Fibroblast of lung (primary cell): ENCODE measurements at regions not wholly inside any gene's neighbourhood (a gene's known extent, or its start where the extent isn't known, plus 50 kb on each side); places are given as distances from the start of the nearest gene placed in this dataset.

Experiments used
- DNase-seq, 2 donors: peaks; one replicate each; pipeline versions ENCODE4 v3.0.0 to v3.0.0-alpha.2; 2010; ENCODE audit warnings: low read depth in 2 of 2
- H2AFZ ChIP-seq: 2 replicates; pipeline ENCODE4 v1.5.1; 2012; ENCODE audit warnings: low read length, control low read depth, inconsistent platforms
- H3K27ac ChIP-seq: 2 replicates; pipeline ENCODE4 v1.5.1; 2011; ENCODE audit warnings: low read length, control low read depth; ENCODE audit not compliant: insufficient read depth
- H3K27me3 ChIP-seq: 2 replicates; pipeline ENCODE4 v1.5.1; 2011; ENCODE audit warnings: mild to moderate bottlenecking, low read length; ENCODE audit not compliant: control insufficient read depth, insufficient read depth
- H3K36me3 ChIP-seq: 2 replicates; pipeline ENCODE4 v1.5.1; 2011; ENCODE audit warnings: low read length; ENCODE audit not compliant: control insufficient read depth, insufficient read depth
- H3K4me1 ChIP-seq: 2 replicates; pipeline ENCODE4 v1.5.1; 2011; ENCODE audit warnings: low read length; ENCODE audit not compliant: control insufficient read depth, insufficient read depth; ENCODE audit errors: extremely low read depth
- H3K4me2 ChIP-seq: 2 replicates; pipeline ENCODE4 v1.5.1; 2011; ENCODE audit warnings: low read length, control low read depth; ENCODE audit not compliant: insufficient read depth; ENCODE audit errors: extremely low read depth
- H3K4me3 ChIP-seq, 4 experiments: fragments of 200-600 bp in 1 of 4; sonication (generic) in 1 of 4; replicated peaks in 1 of 4; 2 replicates each; pipeline ENCODE4 v1.5.1; 2011 to 2016; ENCODE audit warnings: low read length in 4 of 4, low read depth in 3 of 4, mild to moderate bottlenecking in 3 of 4, control low read depth in 2 of 4, inconsistent platforms in 1 of 4, mixed read lengths in 1 of 4; ENCODE audit not compliant: insufficient read depth in 1 of 4; ENCODE audit errors: control extremely low read depth in 1 of 4
- H3K79me2 ChIP-seq: 2 replicates; pipeline ENCODE4 v1.5.1; 2012; ENCODE audit warnings: mild to moderate bottlenecking, low read length, inconsistent platforms; ENCODE audit not compliant: control insufficient read depth, insufficient read depth
- H3K9ac ChIP-seq: 2 replicates; pipeline ENCODE4 v1.5.1; 2011; ENCODE audit warnings: mild to moderate bottlenecking, low read length, control low read depth; ENCODE audit not compliant: insufficient read depth
- H3K9me3 ChIP-seq: 2 replicates; pipeline ENCODE4 v1.5.1; 2012; ENCODE audit warnings: low read depth, low read length; ENCODE audit not compliant: control insufficient read depth, insufficient read depth
- H4K20me1 ChIP-seq: 2 replicates; pipeline ENCODE4 v1.5.1; 2011; ENCODE audit warnings: low read length; ENCODE audit not compliant: control insufficient read depth, insufficient read depth; ENCODE audit errors: extremely low read depth
- EZH2 ChIP-seq: IDR thresholded peaks from 2 replicates; pipeline ENCODE4 v1.5.1; 2012; ENCODE audit warnings: low read length, control low read depth, mild to moderate bottlenecking; ENCODE audit errors: missing control alignments
- TF ChIP-seq, protein P1 (sequence below), 2 donors: IDR thresholded peaks in 1 of 2; conservative IDR thresholded peaks in 1 of 2; 1 replicate in 1 of 2; 2 replicates in 1 of 2; pipeline ENCODE4 v1.5.1; 2011 to 2012; ENCODE audit warnings: low read length in 2 of 2, control low read depth in 1 of 2, inconsistent platforms in 1 of 2, low read depth in 1 of 2, mild to moderate bottlenecking in 1 of 2

DNA sequence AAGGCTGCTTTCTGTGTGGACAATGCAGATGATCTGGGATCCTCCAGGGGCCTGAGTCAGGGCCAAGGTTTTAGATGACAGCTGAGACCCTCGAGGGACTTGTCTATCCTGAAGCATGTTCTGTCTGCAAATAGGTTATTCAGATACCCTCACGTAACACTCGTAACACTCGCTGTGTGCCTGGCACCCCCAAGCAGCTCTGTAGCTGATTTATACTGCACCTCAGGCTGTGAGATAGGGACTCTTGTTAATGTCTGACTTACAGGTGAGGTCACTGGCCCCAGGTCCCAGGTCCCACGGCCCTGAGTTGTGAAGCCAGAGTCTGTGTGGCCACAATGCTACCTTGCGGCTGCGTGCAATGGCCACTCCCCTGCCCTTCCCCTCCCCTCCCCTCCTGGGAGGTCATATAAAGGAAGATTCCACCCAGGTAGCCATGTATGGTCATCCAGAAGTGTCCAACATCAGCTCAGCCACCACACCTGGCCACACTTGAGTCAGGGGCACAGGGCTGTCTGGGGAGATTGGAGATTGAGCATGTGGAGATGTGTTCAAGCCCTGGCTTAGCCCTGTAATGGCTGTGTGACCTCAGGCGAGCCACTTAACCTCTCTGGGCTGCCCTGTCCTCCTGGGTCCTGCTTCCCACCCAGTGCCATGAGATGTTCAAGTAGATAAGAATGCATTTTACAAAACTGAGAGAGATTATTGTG lies 687.7 kb downstream of the MATN1 start:
- H3K4me3 ChIP-seq = no peak overlapping the region
- DNase-seq = no peak
- no peak overlapping the region for H3K4me2 ChIP-seq
- no peak for TF ChIP-seq EZH2
- TF ChIP-seq, protein P1, sequence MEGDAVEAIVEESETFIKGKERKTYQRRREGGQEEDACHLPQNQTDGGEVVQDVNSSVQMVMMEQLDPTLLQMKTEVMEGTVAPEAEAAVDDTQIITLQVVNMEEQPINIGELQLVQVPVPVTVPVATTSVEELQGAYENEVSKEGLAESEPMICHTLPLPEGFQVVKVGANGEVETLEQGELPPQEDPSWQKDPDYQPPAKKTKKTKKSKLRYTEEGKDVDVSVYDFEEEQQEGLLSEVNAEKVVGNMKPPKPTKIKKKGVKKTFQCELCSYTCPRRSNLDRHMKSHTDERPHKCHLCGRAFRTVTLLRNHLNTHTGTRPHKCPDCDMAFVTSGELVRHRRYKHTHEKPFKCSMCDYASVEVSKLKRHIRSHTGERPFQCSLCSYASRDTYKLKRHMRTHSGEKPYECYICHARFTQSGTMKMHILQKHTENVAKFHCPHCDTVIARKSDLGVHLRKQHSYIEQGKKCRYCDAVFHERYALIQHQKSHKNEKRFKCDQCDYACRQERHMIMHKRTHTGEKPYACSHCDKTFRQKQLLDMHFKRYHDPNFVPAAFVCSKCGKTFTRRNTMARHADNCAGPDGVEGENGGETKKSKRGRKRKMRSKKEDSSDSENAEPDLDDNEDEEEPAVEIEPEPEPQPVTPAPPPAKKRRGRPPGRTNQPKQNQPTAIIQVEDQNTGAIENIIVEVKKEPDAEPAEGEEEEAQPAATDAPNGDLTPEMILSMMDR (conservative IDR thresholded peaks at IDR 0.05 in 1 of 2, IDR thresholded peaks at IDR 0.05 in 1 of 2; ENCODE audit: low read depth in 1 of 2, low read length in 2 of 2) = no peak
- H3K4me1 ChIP-seq = no peaks in the 10 kb centered on the region
- no peaks in the 10 kb centered on the region for H4K20me1 ChIP-seq
- no peak overlapping the region for H3K27ac ChIP-seq
- no peaks in the 10 kb centered on the region for H3K9me3 ChIP-seq
- no peaks in the 10 kb centered on the region for H3K36me3 ChIP-seq
- H2AFZ ChIP-seq = no peak overlapping the region
- no peaks in the 10 kb centered on the region for H3K79me2 ChIP-seq
- no peaks in the 10 kb centered on the region for H3K27me3 ChIP-seq
- H3K9ac ChIP-seq = no peak overlapping the region

DNA sequence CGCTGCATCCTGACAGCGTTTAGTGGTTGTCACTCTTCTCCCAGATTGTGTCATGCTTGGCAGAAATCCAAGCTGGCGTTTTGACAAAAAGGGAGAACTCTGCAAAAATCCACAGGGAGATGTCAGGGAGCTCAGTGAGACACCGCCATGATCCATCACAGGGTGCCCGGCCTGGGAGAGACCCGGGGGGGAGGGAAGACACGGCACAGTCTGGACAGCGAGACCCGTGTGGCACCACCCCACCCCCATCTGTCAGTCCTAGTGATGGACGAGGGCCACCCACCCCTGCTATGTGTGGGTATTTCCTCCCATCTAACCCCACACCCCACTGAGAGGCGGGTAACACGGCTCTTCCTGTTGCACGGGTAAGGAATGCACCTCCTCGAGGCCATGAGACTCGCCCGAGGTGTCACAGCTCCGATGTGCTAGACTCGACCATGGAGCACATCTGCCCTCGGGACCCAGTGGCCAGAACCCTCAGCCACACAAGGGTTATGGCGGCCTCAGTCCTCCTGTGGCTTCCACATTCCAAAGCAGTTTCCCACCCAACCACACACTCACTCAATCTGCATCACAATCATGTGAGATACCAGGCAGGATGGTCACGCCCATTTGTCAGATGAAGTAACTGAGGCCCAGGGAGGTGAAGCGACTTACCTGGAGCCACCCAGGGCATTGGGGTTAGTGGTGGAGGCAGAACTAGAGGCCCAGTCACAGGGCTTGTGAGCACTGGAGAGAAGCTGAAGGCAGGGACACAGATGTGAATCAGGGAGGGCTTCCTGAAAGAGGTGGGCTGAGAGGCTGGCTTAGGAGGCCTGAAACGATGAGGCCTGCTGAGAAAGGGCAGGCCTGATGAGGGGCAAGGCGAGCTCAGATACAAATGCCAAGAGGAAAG lies 688.5 kb downstream of the MATN1 start:
- no peak overlapping the region for H3K9ac ChIP-seq
- peak; percentile 7 to 20 for DNase-seq
- H3K4me1 ChIP-seq = no peaks in the 10 kb centered on the region
- no peaks in the 10 kb centered on the region for H4K20me1 ChIP-seq
- H3K27ac ChIP-seq = no peak overlapping the region
- TF ChIP-seq, protein P1 (conservative IDR thresholded peaks at IDR 0.05 in 1 of 2, IDR thresholded peaks at IDR 0.05 in 1 of 2; ENCODE audit: low read depth in 1 of 2, low read length in 2 of 2) = no peak
- TF ChIP-seq EZH2 = no peak
- no peak overlapping the region for H3K4me2 ChIP-seq
- H3K36me3 ChIP-seq = no peaks in the 10 kb centered on the region
- H3K4me3 ChIP-seq = no peak overlapping the region
- no peaks in the 10 kb centered on the region for H3K79me2 ChIP-seq
- H2AFZ ChIP-seq = no peak overlapping the region
- H3K27me3 ChIP-seq = no peaks in the 10 kb centered on the region
- no peaks in the 10 kb centered on the region for H3K9me3 ChIP-seq

DNA sequence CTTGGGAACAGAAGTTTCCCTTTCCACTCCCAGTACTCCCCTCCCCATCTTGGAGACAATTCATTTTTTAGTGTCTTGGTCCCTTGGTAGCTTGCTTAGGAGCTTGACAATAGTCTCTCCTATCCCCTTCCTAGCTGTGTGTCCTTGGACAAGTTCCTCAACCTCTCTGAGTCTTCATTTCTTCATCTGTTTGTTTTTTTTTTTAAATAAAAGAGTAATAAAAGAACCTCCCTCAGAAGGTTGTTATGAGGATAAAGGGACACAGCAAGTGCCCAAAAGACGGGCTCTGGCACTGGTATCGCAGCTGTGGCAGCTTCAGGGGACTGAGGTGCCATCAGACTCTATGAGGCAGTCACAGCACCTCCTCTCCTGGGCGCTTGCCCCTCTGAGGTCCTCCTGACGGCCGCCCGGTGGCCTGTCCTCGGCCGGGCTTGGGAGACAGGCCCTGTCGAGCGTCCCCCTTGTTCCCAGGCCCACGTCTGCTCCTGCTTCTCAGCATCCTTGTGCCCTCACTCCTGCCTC lies 689.2 kb downstream of the MATN1 start:
- Histone ChIP-seq H3K79me2 (no peaks in the 10 kb centered on the region), H3K27me3 (no peaks in the 10 kb centered on the region), H3K4me3 (no peak overlapping the region), H2AFZ (no peak overlapping the region), H3K27ac (no peak overlapping the region), H3K9ac (no peak overlapping the region), H3K9me3 (no peaks in the 10 kb centered on the region), H4K20me1 (no peaks in the 10 kb centered on the region), H3K4me2 (no peak overlapping the region), H3K36me3 (no peaks in the 10 kb centered on the region), H3K4me1 (no peaks in the 10 kb centered on the region)
- no peak for DNase-seq
- no peak for TF ChIP-seq EZH2
- TF ChIP-seq, protein P1 (conservative IDR thresholded peaks at IDR 0.05 in 1 of 2, IDR thresholded peaks at IDR 0.05 in 1 of 2; ENCODE audit: low read depth in 1 of 2, low read length in 2 of 2) = no peak
